Stimulated activated memory B cell treated with anti-CD40 and anti-IgM and Interleukin-4, amounts not matched to agents 10 μg/mL and 1 μg/mL and 100 μg/mL, for 72 hours (primary cell): ENCODE measurements at regions not wholly inside any gene's neighbourhood (a gene's known extent, or its start where the extent isn't known, plus 50 kb on each side); places are given as distances from the start of the nearest gene placed in this dataset.

Experiments
- ATAC-seq: fragments of 150-1000 bp; cut with Tn5 transposase; 2 replicates; pipeline ENCODE4 v1.10.0; 2021
- H3K27ac Mint-ChIP-seq: one replicate; pipeline ENCODE4 v1.8.0; 2022; ENCODE audit warnings: mild to moderate bottlenecking, mixed read lengths
- H3K27me3 Mint-ChIP-seq: one replicate; pipeline ENCODE4 v1.8.0; 2022; ENCODE audit warnings: mixed read lengths
- H3K36me3 Mint-ChIP-seq: one replicate; pipeline ENCODE4 v1.8.0; 2022; ENCODE audit warnings: mixed read lengths
- H3K4me1 Mint-ChIP-seq: one replicate; pipeline ENCODE4 v1.8.0; 2022; ENCODE audit warnings: mixed read lengths
- H3K4me3 Mint-ChIP-seq: one replicate; pipeline ENCODE4 v1.8.0; 2022; ENCODE audit warnings: mild to moderate bottlenecking, moderate library complexity, mixed read lengths
- H3K9me3 Mint-ChIP-seq: one replicate; pipeline ENCODE4 v1.8.0; 2022; ENCODE audit warnings: mixed read lengths

DNA sequence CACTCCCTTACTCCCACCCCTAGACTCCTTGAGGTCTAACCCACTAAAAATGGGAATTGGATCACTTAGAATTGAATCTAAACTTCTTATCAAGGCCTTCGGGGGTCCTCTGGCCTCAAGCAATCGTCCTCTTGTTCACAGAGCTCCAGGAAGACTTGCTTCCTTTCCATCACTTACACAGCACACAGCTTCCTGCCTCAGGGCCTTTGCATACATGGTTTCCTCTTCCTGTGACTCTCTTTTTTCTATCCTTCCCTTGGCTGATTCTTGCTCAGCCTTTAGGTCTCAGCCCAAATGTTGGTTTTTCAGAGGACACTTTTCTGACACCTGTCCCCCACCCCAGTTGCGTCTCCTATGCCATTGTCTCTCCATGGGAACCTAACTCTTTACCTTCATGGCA lies 50.0 kb upstream of the ALDH1B1 start:
- Mint-ChIP-seq H3K4me1 (no peaks in the 10 kb centered on the region), H3K27ac (no peak overlapping the region), H3K27me3 (peaks cover 41% of the 10 kb centered on the region), H3K4me3 (no peak overlapping the region), H3K9me3 (peaks cover 7% of the 10 kb centered on the region), H3K36me3 (no peaks in the 10 kb centered on the region)
- ATAC-seq, result no peak

DNA sequence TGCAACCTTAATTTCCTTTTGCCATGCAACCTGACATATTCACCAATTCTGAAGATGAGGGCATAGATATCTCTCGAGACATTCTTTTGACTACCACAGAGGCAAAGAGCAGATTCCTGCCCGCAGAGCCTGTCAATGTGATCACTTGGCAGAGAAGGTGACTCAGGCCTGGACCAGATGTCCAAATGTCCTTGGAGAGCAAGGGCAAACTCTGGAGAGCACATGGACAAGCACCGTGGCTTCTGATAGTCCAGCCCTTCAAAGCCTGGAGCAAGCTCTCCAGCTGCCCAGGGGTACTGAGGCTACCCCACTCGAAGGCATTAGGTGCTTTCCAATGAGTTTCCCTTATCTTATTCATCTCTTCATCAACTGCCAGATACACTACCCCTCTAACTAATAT lies 50.4 kb upstream of the ALDH1B1 start:
- Mint-ChIP-seq H3K36me3 (no peaks in the 10 kb centered on the region), H3K4me1 (no peaks in the 10 kb centered on the region), H3K4me3 (no peak overlapping the region), H3K27ac (no peak overlapping the region), H3K27me3 (peaks cover 41% of the 10 kb centered on the region), H3K9me3 (peaks cover 7% of the 10 kb centered on the region)
- no peak for ATAC-seq

DNA sequence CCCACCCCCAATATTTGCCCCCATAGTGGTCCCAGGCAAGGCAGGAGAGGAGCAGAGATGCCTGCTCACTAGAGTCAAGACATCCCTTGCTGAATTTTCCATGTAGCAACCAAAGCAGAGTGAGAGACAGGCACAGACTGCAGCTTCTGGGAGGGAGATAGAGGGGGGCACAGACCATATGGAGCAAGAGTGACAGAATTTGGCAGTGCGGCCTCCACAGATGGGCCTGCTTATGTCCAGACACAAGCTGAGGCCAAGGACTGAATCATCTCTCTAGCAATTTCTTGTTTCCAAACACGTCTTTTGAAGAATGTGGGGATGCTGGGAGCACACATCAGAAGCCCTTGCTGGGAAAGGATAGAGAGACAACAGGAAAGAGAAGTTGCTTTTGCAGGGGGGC lies 53.0 kb upstream of the ALDH1B1 start:
- H3K4me1 Mint-ChIP-seq, result no peaks in the 10 kb centered on the region
- peaks cover 7% of the 10 kb centered on the region for H3K9me3 Mint-ChIP-seq
- ATAC-seq, result no peak
- no peaks in the 10 kb centered on the region for H3K36me3 Mint-ChIP-seq
- H3K27me3 Mint-ChIP-seq, result peaks cover 25% of the 10 kb centered on the region
- no peak overlapping the region for H3K27ac Mint-ChIP-seq
- no peak overlapping the region for H3K4me3 Mint-ChIP-seq

DNA sequence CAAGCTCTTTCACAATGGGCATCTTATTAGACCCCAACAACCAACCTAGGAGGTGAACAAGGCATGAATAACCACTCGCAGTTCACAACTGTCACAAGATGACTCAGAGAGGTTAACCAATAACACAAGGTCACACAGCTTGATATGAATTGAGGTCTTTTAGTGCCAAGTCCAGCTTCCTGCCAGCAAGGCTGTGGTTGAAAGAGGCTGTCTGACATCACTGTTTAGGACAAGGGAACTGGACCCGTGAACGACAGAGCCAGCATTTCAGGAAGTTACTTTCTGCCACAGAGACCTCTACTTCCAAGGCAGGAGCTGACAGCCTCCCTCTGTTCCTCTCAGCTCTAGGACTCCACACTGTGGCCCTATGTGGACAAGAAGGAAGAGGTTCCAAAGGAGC lies 53.4 kb upstream of the ALDH1B1 start:
- Mint-ChIP-seq H3K4me3 (no peak overlapping the region), H3K36me3 (no peaks in the 10 kb centered on the region), H3K9me3 (peaks cover 7% of the 10 kb centered on the region), H3K4me1 (no peaks in the 10 kb centered on the region), H3K27me3 (peaks cover 25% of the 10 kb centered on the region), H3K27ac (no peak overlapping the region)
- no peak for ATAC-seq

DNA sequence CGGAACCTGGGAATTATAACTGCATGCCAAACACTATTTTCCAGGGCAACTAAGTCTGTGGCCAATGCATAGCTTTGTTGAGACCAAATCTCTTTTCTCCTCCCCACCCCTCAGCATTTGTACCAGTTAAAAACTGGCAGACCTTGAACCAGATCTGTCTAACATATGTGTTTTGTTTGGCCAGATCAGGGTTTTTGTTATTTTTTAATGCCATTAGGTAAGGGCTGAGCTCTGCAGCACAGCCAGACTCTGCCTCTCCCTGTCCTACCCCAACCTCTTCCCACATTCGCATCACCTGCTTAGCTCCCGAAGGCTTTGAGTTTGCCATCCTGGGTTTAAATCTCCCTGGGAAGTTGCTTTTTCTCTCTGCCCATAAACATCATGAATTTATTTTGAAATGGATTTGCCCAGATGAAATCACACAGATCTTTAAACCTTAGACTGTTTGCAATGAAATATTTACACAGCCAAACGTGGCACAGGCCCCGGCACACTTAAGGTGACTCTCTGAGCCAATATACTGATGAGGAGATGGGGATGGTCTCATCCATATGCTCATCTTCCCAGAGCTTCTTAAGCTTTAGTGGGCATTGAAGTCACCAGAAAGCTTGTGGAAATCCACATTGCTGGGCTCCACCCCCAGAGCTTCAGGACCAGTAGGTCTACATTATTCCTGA lies 54.0 kb upstream of the ALDH1B1 start:
- peaks cover 7% of the 10 kb centered on the region for H3K9me3 Mint-ChIP-seq
- no peaks in the 10 kb centered on the region for H3K36me3 Mint-ChIP-seq
- H3K27me3 Mint-ChIP-seq, result peaks cover 25% of the 10 kb centered on the region
- no peak overlapping the region for H3K27ac Mint-ChIP-seq
- H3K4me3 Mint-ChIP-seq, result no peak overlapping the region
- ATAC-seq, result no peak
- no peaks in the 10 kb centered on the region for H3K4me1 Mint-ChIP-seq

DNA sequence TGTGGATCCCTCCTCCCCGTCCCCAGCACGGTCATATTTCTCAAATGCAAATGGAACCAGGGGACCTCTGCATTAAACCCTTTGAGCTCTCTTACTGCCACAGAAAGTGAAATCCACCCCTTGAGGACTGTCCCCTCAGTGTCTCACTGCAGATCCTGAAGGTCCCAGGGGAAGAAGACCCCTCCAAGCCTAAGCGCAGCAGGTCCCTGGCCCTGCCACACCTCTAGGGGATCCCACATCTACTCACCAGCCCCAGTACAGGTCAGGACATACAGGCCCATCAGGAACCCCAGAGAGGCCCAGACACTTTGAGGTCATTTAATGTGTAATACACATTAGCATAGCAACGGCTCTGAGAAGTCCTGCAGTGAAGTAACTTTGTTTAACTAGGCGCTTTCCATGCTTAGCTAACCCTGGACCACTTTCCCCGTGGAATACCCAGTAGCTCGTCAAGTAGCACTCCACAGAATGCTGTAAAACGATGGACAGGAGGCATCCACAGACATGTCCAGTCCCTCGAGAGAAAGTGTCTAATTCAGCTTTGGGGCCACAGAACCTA lies 54.7 kb upstream of the ALDH1B1 start:
- Mint-ChIP-seq H3K4me1 (no peaks in the 10 kb centered on the region), H3K9me3 (peaks cover 7% of the 10 kb centered on the region), H3K36me3 (no peaks in the 10 kb centered on the region), H3K4me3 (no peak overlapping the region), H3K27ac (no peak overlapping the region), H3K27me3 (peaks cover 25% of the 10 kb centered on the region)
- ATAC-seq, result no peak

DNA sequence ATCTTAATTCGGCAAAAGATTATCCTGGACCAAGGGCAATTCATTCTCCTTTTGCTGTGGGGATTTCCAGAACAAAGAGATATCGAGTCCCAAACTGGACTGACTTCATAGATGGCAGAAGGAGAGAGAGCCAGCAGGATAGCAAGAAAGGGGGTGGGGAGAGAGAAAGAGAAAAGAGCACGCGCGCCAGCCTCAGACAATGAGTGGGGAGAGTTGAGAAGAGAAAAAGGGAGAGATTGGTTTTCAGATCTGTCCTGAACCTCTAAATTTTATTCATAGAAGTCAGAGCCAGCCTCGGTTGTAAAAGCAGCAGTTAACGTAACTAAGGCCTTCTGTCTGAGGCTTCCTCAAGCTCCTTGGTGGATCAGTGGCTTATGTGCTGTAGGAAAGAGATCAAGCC lies 55.3 kb upstream of the ALDH1B1 start:
- ATAC-seq, result no peak
- peaks cover 25% of the 10 kb centered on the region for H3K27me3 Mint-ChIP-seq
- H3K27ac Mint-ChIP-seq, result no peak overlapping the region
- H3K36me3 Mint-ChIP-seq, result no peaks in the 10 kb centered on the region
- no peaks in the 10 kb centered on the region for H3K4me1 Mint-ChIP-seq
- peaks cover 8% of the 10 kb centered on the region for H3K9me3 Mint-ChIP-seq
- H3K4me3 Mint-ChIP-seq, result no peak overlapping the region

DNA sequence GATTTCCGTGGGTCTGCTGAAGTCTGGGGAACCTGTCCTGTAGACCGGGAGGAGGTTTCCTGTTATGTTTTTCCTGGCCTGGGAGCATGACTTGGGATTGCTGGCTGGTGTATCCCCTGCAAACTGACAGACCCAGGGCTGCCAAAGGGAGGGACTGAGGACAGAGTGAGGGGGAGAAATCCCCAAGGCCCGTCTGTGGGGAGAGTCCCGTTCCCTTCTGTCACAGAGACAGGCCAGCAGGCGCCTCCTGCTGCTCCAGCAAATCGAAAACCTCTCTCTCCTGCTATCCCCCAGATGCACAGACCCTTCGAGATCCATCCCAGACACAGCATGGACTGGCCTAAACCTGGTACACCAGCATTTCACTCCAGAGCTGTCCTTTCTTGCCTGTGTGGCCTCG lies 56.2 kb upstream of the ALDH1B1 start:
- peaks cover 25% of the 10 kb centered on the region for H3K27me3 Mint-ChIP-seq
- H3K9me3 Mint-ChIP-seq, result peaks cover 13% of the 10 kb centered on the region
- no peaks in the 10 kb centered on the region for H3K4me1 Mint-ChIP-seq
- H3K36me3 Mint-ChIP-seq, result no peaks in the 10 kb centered on the region
- no peak overlapping the region for H3K4me3 Mint-ChIP-seq
- no peak overlapping the region for H3K27ac Mint-ChIP-seq
- ATAC-seq, result no peak

DNA sequence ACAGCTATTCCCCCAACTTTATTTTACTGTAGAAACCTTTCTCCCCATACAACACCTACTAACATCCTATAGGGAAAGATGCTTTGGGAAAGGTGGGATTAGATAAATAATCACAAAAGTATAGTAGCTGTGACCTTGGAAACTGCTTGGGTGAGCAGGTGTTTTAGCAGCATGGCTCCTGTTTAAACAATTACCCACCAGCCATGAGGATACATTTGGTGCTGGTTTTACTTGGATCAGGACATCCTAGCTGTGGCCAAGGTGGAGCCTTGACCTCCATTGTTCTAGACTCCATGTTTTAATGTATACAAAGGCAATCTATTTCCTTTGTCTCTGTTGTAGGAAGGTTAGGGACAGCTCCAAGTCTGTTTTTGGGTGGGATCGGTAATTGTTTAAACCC lies 56.8 kb upstream of the ALDH1B1 start:
- H3K4me1 Mint-ChIP-seq, result no peaks in the 10 kb centered on the region
- H3K27ac Mint-ChIP-seq, result no peak overlapping the region
- H3K36me3 Mint-ChIP-seq, result no peaks in the 10 kb centered on the region
- no peak for ATAC-seq
- H3K27me3 Mint-ChIP-seq, result peaks cover 25% of the 10 kb centered on the region
- peaks cover 11% of the 10 kb centered on the region for H3K9me3 Mint-ChIP-seq
- no peak overlapping the region for H3K4me3 Mint-ChIP-seq

DNA sequence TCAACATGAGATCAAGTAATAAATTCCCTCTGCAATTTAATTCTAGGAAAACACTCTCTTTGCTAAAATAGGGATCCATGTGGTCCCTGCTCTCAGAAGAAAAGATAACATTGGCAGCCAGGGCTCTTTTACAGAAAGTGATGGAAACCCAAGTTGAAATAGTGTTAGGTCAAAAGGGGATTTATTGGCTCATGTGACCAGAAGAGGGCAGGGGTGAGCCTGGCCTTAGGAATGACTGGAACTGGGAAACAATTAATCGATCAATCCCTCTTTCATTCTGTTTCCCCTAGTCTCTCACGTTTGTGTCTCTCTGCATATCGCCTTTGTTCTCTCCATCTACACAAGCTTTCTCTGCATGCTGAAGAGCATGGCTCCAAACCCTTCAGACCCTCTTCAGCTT lies 58.3 kb upstream of the ALDH1B1 start:
- no peak for ATAC-seq
- H3K4me1 Mint-ChIP-seq, result no peaks in the 10 kb centered on the region
- H3K27ac Mint-ChIP-seq, result no peak overlapping the region
- peaks cover 8% of the 10 kb centered on the region for H3K9me3 Mint-ChIP-seq
- no peak overlapping the region for H3K4me3 Mint-ChIP-seq
- H3K36me3 Mint-ChIP-seq, result no peaks in the 10 kb centered on the region
- peaks cover 16% of the 10 kb centered on the region for H3K27me3 Mint-ChIP-seq

DNA sequence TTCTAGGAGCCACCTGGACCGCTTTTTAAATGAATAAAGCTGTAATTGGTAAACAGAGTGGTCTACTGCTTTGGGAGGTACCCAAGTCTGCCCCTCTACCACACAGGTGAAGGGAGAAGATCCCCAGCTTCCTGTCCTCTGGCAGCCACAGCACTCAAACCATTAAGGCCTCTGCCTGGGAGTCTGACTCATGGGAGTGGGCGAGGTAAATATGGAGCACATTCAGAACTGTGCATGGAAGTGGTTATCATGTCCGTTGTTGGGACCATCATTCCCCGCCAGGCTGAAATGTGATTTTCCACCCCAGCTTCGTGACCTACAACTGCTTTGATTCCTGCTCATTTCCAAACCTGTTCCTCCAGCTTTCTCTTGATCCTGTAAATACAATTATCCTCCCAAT lies 59.5 kb upstream of the ALDH1B1 start:
- H3K27ac Mint-ChIP-seq, result no peak overlapping the region
- peaks cover 8% of the 10 kb centered on the region for H3K9me3 Mint-ChIP-seq
- H3K4me3 Mint-ChIP-seq, result no peak overlapping the region
- no peaks in the 10 kb centered on the region for H3K36me3 Mint-ChIP-seq
- H3K4me1 Mint-ChIP-seq, result no peaks in the 10 kb centered on the region
- H3K27me3 Mint-ChIP-seq, result peaks cover 23% of the 10 kb centered on the region
- ATAC-seq, result no peak

DNA sequence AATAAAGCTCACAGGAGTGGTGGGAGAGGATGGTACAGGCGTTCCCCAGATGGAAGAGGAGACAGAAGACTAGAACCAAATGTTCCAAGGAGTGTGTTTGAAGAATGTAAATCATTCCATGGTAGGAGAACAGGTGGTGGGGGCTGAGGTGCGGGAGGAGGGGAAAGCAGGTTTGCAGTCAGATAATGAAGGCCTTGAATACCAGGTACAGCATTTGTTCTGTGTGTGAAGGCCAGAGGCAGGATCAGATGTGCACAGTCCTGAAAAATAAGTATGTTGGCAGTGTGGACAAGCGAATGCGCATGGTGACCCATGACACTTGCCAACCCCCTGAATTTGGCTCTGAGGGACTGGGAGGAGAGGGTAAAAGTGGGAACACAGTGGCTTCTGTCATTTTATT lies 59.9 kb upstream of the ALDH1B1 start:
- Mint-ChIP-seq H3K27ac (no peak overlapping the region), H3K9me3 (peaks cover 8% of the 10 kb centered on the region), H3K27me3 (peaks cover 22% of the 10 kb centered on the region), H3K4me1 (no peaks in the 10 kb centered on the region), H3K4me3 (no peak overlapping the region), H3K36me3 (no peaks in the 10 kb centered on the region)
- no peak for ATAC-seq

DNA sequence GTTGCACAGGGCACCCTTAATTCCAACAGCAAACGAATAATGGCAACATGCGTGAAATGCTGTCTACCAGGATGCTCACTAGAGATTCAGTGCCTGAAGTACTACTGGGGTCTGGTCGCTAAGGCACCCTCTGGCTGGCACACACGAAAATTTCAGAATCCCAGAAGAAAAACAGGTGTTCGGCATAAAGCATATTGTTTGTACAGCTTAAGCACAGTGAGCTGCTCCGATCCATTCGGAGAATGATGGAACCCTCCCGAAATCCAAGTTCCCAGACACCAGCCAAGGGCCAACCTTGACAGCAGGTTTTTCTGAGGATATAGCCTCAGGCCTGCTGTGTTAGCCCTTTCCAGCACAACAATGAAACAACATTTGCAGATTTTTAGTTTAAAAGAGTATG lies 61.4 kb upstream of the ALDH1B1 start:
- Mint-ChIP-seq H3K27me3 (peaks cover 24% of the 10 kb centered on the region), H3K4me1 (no peaks in the 10 kb centered on the region), H3K27ac (no peak overlapping the region), H3K9me3 (peaks cover 8% of the 10 kb centered on the region), H3K36me3 (no peaks in the 10 kb centered on the region), H3K4me3 (no peak overlapping the region)
- no peak for ATAC-seq

DNA sequence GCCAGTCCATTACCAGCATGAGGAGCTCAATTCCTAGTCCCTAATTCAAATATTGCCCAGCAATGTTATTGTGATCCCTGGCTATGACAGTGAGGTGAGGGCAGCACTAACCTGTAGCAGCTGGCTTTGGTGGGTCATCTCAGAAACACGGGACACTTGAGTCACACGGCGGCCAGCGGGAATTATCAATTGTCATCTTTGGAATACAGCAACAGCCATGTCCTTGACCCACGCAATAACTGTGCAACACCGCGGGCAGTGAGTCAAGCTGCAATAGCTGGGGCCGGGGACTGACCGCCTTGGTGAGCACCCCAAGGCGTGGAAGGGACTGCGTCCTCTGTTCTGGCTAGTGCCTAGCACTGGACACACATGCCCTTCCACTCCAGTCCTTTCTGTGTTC lies 62.5 kb upstream of the ALDH1B1 start:
- Mint-ChIP-seq H3K27ac (no peak overlapping the region), H3K4me1 (no peaks in the 10 kb centered on the region), H3K9me3 (peaks cover 8% of the 10 kb centered on the region), H3K4me3 (no peak overlapping the region), H3K36me3 (no peaks in the 10 kb centered on the region), H3K27me3 (peaks cover 24% of the 10 kb centered on the region)
- no peak for ATAC-seq

DNA sequence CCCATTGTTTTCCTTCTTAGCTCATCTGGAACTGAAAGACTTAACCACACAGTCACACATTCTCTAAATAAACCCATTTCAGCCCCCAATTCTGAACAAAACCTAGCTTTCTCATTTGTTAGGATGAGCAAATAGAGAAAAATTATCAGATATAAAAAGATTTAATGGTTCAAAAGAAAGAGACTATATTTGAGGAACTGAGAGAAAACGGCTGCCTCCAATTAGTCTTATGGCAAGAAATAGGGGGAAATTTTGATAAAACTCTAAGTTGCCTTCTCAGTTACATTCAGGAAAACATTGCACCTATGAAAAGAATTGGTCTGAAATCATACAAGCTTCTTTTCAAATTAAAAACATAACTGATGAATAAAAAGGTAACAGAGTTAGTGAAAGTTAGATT lies 63.7 kb upstream of the ALDH1B1 start:
- Mint-ChIP-seq H3K36me3 (no peaks in the 10 kb centered on the region), H3K4me3 (no peak overlapping the region), H3K27me3 (peaks cover 24% of the 10 kb centered on the region), H3K9me3 (peaks cover 8% of the 10 kb centered on the region), H3K4me1 (no peaks in the 10 kb centered on the region), H3K27ac (no peak overlapping the region)
- no peak for ATAC-seq

DNA sequence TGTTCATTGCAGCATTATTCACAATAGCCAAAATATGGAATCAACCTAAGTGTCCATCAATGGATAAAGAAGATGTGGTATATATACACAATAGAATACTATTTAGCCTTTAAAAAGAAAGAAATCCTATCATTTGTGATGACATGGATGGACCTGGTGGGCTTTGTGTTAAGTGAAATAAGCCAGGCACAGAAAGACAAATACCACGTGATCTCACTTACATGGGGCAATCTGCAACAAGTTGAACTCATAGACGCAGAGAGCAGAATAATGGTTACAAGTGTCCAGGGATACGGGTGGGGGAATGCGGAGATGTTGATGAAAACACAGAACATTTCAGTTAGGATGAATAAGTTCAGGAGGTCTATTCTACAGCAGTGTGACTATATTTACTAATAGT lies 66.4 kb upstream of the ALDH1B1 start:
- peaks cover 33% of the 10 kb centered on the region for H3K27me3 Mint-ChIP-seq

More for the DNA sequence above, 66.4 kb upstream of the ALDH1B1 start:
- no peaks in the 10 kb centered on the region for H3K36me3 Mint-ChIP-seq
- no peak overlapping the region for H3K4me3 Mint-ChIP-seq
- no peak overlapping the region for H3K27ac Mint-ChIP-seq
- H3K9me3 Mint-ChIP-seq, result no peaks in the 10 kb centered on the region
- peaks cover 4% of the 10 kb centered on the region for H3K4me1 Mint-ChIP-seq
- no peak for ATAC-seq
